ENCODE measurements at regions not wholly inside any gene's neighbourhood (a gene's known extent, or its start where the extent isn't known, plus 50 kb on each side); places are given as distances from the start of the nearest gene placed in this dataset.

GRCh38 chr13:68692049-68692448 lies 1415.6 kb upstream of the ATXN8OS start:
- Histone ChIP-seq H3K18ac (ENCODE audit: extremely low read depth, low read length) (no peak overlapping the region), H3K9ac (replicated peaks in 1 of 4; ENCODE audit: extremely low read depth in 1 of 4, low read depth in 3 of 4, low read length in 3 of 4) (no peak overlapping the region), H3K36me3 (ENCODE audit: control insufficient read depth in 2 of 4, insufficient read depth in 4 of 4, low read length in 3 of 4) (no peaks in the 10 kb centered on the region), H4K8ac (ENCODE audit: extremely low read depth, insufficient read depth, low read length) (no peak overlapping the region), H2BK20ac (ENCODE audit: low read length) (no peak overlapping the region), H2BK15ac (ENCODE audit: low read length) (no peak overlapping the region), H3K4me1 (replicated peaks in 1 of 4; ENCODE audit: control insufficient read depth in 3 of 4, insufficient read depth in 4 of 4, low read length in 3 of 4) (peaks cover 0 to 3% (median 0%) of the 10 kb centered on the region in 4 experiments; a peak in 1 of 7 replicates), H2BK120ac (replicated peaks; ENCODE audit: low read depth, low read length) (no peak overlapping the region), H3K27me3 (replicated peaks in 1 of 4; ENCODE audit: control insufficient read depth in 3 of 4, extremely low read depth in 1 of 4, insufficient read depth in 3 of 4, low read length in 3 of 4) (no peaks in the 10 kb centered on the region), H2AFZ (ENCODE audit: low read length) (no peak overlapping the region), H3K27ac (ENCODE audit: low read depth, low read length) (no peak overlapping the region), H3K56ac (replicated peaks; ENCODE audit: insufficient read length, low read depth, low read length) (no peak overlapping the region), H2BK12ac (ENCODE audit: low read depth, low read length) (no peak overlapping the region), H3K4me3 (ENCODE audit: extremely low read depth in 1 of 4, insufficient read depth in 2 of 4, low read depth in 3 of 4, low read length in 4 of 4) (no peak overlapping the region), H3K79me2 (ENCODE audit: control insufficient read depth in 1 of 2, insufficient read depth in 2 of 2, low read length in 2 of 2) (no peaks in the 10 kb centered on the region), H2BK5ac (ENCODE audit: low read depth, low read length) (no peak overlapping the region), H3K4ac (replicated peaks; ENCODE audit: insufficient read length, low read depth, low read length) (no peak overlapping the region), H4K20me1 (replicated peaks in 1 of 2; ENCODE audit: control insufficient read depth in 1 of 2, insufficient read depth in 2 of 2, low read length in 2 of 2) (no peaks in the 10 kb centered on the region), H3K23ac (ENCODE audit: insufficient read length) (no peak overlapping the region), H2AK5ac (ENCODE audit: low read depth, low read length) (no peak overlapping the region), H3K9me3 (ENCODE audit: insufficient read depth in 2 of 2, low read depth in 1 of 2, low read length in 1 of 2) (no peaks in the 10 kb centered on the region), H3K4me2 (ENCODE audit: insufficient read depth in 1 of 2, low read depth in 2 of 2, low read length in 2 of 2) (no peak overlapping the region), H3K79me1 (ENCODE audit: low read depth, low read length) (no peaks in the 10 kb centered on the region), H3K23me2 (ENCODE audit: low read depth, low read length) (no peaks in the 10 kb centered on the region), H4K5ac (ENCODE audit: insufficient read length, low read depth, low read length) (no peak overlapping the region), H3K14ac (ENCODE audit: insufficient read length) (no peak overlapping the region), H4K91ac (replicated peaks; ENCODE audit: insufficient read length, low read length) (no peak overlapping the region)
- CTCF ChIA-PET (ENCODE audit: partially characterized antibody): no interaction called here
- POLR2A ChIA-PET (ENCODE audit: partially characterized antibody): no interaction called here
- 100% methylated on average over 1 of the region's 1 CpG; no CpG with 5 or more reads in 1 of the 2 experiments for WGBS, 2 experiments (ENCODE audit: extremely low coverage in 1 of 2, insufficient coverage in 1 of 2, insufficient read length in 1 of 2, insufficient replicate concordance in 2 of 2, low coverage in 1 of 2, low lambda C conversion rate in 2 of 2, missing lambda C conversion rate in 1 of 2)
- DNase-seq (ENCODE audit: low read depth in 1 of 2, low spot score in 2 of 2) (no peak), FAIRE-seq (peak; percentile 52)
- TF ChIP-seq CREB1 (IDR thresholded peaks at IDR 0.05): no peak
- no peak for TF ChIP-seq ASH2L (IDR thresholded peaks at IDR 0.05; ENCODE audit: low read length)
- TF ChIP-seq RAD21 (IDR thresholded peaks at IDR 0.05 in 1 of 2, conservative IDR thresholded peaks at IDR 0.05 in 1 of 2; ENCODE audit: low read depth in 2 of 2, low read length in 2 of 2): no peak
- TF ChIP-seq POLR2AphosphoS5 (IDR thresholded peaks at IDR 0.05; ENCODE audit: low read depth, low read length): no peak
- no peak for TF ChIP-seq USF2 (IDR thresholded peaks at IDR 0.05; ENCODE audit: low read length)
- no peak for TF ChIP-seq HDAC6 (IDR thresholded peaks at IDR 0.05; ENCODE audit: low read depth, low read length)
- TF ChIP-seq SIN3A (conservative IDR thresholded peaks at IDR 0.05 in 1 of 2, IDR thresholded peaks at IDR 0.05 in 1 of 2; ENCODE audit: low read depth in 1 of 2, low read length in 2 of 2): no peak
- TF ChIP-seq RBBP5 (IDR thresholded peaks at IDR 0.05; ENCODE audit: borderline replicate concordance, low read depth, low read length): no peak
- no peak for TF ChIP-seq MAFK (IDR thresholded peaks at IDR 0.05; ENCODE audit: low read depth, low read length)
- no peak for TF ChIP-seq SIX5 (IDR thresholded peaks at IDR 0.05; ENCODE audit: low read depth, low read length)
- no peak for TF ChIP-seq POLR2A (IDR thresholded peaks at IDR 0.05; ENCODE audit: control extremely low read depth in 1 of 2, low read depth in 2 of 2, low read length in 2 of 2)
- no peak for TF ChIP-seq EZH2 (IDR thresholded peaks at IDR 0.05; ENCODE audit: low read depth, low read length, severe bottlenecking)
- no peak for TF ChIP-seq EGR1 (IDR thresholded peaks at IDR 0.05; ENCODE audit: borderline replicate concordance, low read depth, low read length)
- TF ChIP-seq SP1 (IDR thresholded peaks at IDR 0.05; ENCODE audit: low read depth, low read length): no peak

All from H1 (cell line).